ENCODE measurements at regions not wholly inside any gene's neighbourhood (a gene's known extent, or its start where the extent isn't known, plus 50 kb on each side); places are given as distances from the start of the nearest gene placed in this dataset.

GRCh38 chr3:25018909-25019308 lies 409.2 kb upstream of the RARB start:
- TF ChIP-seq POLR2A (IDR thresholded peaks at IDR 0.05; ENCODE audit: extremely low read depth, insufficient read length) (no peak), CTCF (IDR thresholded peaks at IDR 0.05; ENCODE audit: low read depth, low read length) (no peak), MAX (IDR thresholded peaks at IDR 0.05; ENCODE audit: low read depth, low read length) (no peak), MYC (IDR thresholded peaks at IDR 0.05; ENCODE audit: low read depth, low read length) (no peak)

Measured in NB4 (cell line).